SK-N-SH treated with all-trans-retinoic acid at 6 μM for 48 hours (cell line): ENCODE measurements at regions not wholly inside any gene's neighbourhood (a gene's known extent, or its start where the extent isn't known, plus 50 kb on each side); places are given as distances from the start of the nearest gene placed in this dataset.

ENCODE experiments used
- ARNTL ChIP-seq: fragments of 450-650 bp; formaldehyde crosslinking; IDR thresholded peaks from 2 replicates; pipeline ENCODE4 v1.5.0; 2020; ENCODE audit warnings: low read depth, mild to moderate bottlenecking, moderate library complexity, borderline replicate concordance
- BACH2 ChIP-seq: fragments of 250-450 bp; sonication (Bioruptor Pico); IDR thresholded peaks from 2 replicates; pipeline ENCODE4 v1.9.0; 2021; ENCODE audit warnings: mild to moderate bottlenecking, borderline replicate concordance
- CSRNP3 ChIP-seq: fragments of 250-450 bp; sonication (Bioruptor Pico); IDR thresholded peaks from 2 replicates; pipeline ENCODE4 v1.5.1; 2021; ENCODE audit warnings: mild to moderate bottlenecking, moderate library complexity
- ESRRG ChIP-seq: fragments of 250-450 bp; sonication (Bioruptor Pico); IDR thresholded peaks from 2 replicates; pipeline ENCODE4 v1.6.1; 2021; ENCODE audit warnings: mild to moderate bottlenecking
- GLIS3 ChIP-seq: fragments of 250-450 bp; sonication (Bioruptor Pico); IDR thresholded peaks from 2 replicates; pipeline ENCODE4 v1.5.0; 2020; ENCODE audit warnings: mild to moderate bottlenecking, moderate library complexity
- ISL1 ChIP-seq: fragments of 250-450 bp; sonication (Bioruptor Pico); IDR thresholded peaks from 2 replicates; pipeline ENCODE4 v2.1.2; 2022; ENCODE audit warnings: mild to moderate bottlenecking, moderate library complexity
- PATZ1 ChIP-seq: fragments of 250-450 bp; sonication (Bioruptor Pico); IDR thresholded peaks from 2 replicates; pipeline ENCODE4 v1.8.0; 2020; ENCODE audit warnings: mild to moderate bottlenecking, moderate library complexity, borderline replicate concordance
- PPARA ChIP-seq: fragments of 250-450 bp; sonication (Bioruptor Pico); IDR thresholded peaks from 2 replicates; pipeline ENCODE4 v1.5.0; 2020; ENCODE audit warnings: mild to moderate bottlenecking, borderline replicate concordance
- RARB ChIP-seq: fragments of 250-450 bp; sonication (Bioruptor Pico); IDR thresholded peaks from 2 replicates; pipeline ENCODE4 v1.8.0; 2021; ENCODE audit warnings: mild to moderate bottlenecking, moderate library complexity
- TSHZ2 ChIP-seq: fragments of 250-450 bp; sonication (Bioruptor Pico); IDR thresholded peaks from 2 replicates; pipeline ENCODE4 v1.5.0; 2020; ENCODE audit warnings: mild to moderate bottlenecking, moderate library complexity
- ZFP3 ChIP-seq: fragments of 250-450 bp; sonication (Bioruptor Pico); IDR thresholded peaks from 2 replicates; pipeline ENCODE4 v1.5.0; 2020; ENCODE audit warnings: mild to moderate bottlenecking, moderate library complexity
- ZFP30 ChIP-seq: fragments of 450-650 bp; formaldehyde crosslinking; IDR thresholded peaks from 2 replicates; pipeline ENCODE4 v1.5.0; 2022; ENCODE audit warnings: mild to moderate bottlenecking, moderate library complexity
- ZNF565 ChIP-seq: fragments of 450-650 bp; formaldehyde crosslinking; conservative IDR thresholded peaks from 2 replicates; pipeline ENCODE4 v1.5.0; 2020; ENCODE audit warnings: low read depth, mild to moderate bottlenecking, moderate library complexity

- no peak for TF ChIP-seq ZNF565 (CRISPR knock-in tag)
- TF ChIP-seq PPARA = no peak
- TF ChIP-seq GLIS3 (CRISPR knock-in tag) = no peak
- no peak for TF ChIP-seq ZFP30 (CRISPR knock-in tag)
- no peak for TF ChIP-seq ARNTL (CRISPR knock-in tag)
- TF ChIP-seq RARB (CRISPR knock-in tag) = no peak
- no peak for TF ChIP-seq TSHZ2 (CRISPR knock-in tag)
- TF ChIP-seq PATZ1 = no peak
- TF ChIP-seq CSRNP3 (CRISPR knock-in tag) = no peak
- TF ChIP-seq ESRRG (CRISPR knock-in tag) = no peak
- no peak for TF ChIP-seq ZFP3 (CRISPR knock-in tag)
- TF ChIP-seq ISL1 (CRISPR knock-in tag) = no peak
- TF ChIP-seq BACH2 (CRISPR knock-in tag) = no peak
Measured at GRCh38 chr5:51466214-51466613, 83.0 kb downstream of the ISL1 start.
